GM18861 (cell line): ENCODE measurements at regions not wholly inside any gene's neighbourhood (a gene's known extent, or its start where the extent isn't known, plus 50 kb on each side); places are given as distances from the start of the nearest gene placed in this dataset.

Experiments
- ATAC-seq: cut with Tn5 transposase; IDR thresholded peaks from one replicate; pipeline ENCODE4 v1.9.1; 2021; ENCODE audit not compliant: unreplicated experiment

GRCh38 chr9:87115785-87116184, 168.5 kb upstream of the GAS1 start:
- ATAC-seq: no peak

GRCh38 chr9:87116492-87116891, 169.2 kb upstream of the GAS1 start:
- ATAC-seq: no peak

- no peak for ATAC-seq
Observed at GRCh38 chr9:87118594-87118993, 171.3 kb upstream of the GAS1 start.

- ATAC-seq: no peak
Observed at GRCh38 chr9:87119328-87119881, 172.1 kb upstream of the GAS1 start.

GRCh38 chr9:87120610-87121009, 173.3 kb upstream of the GAS1 start:
- ATAC-seq: no peak

GRCh38 chr9:87122947-87123685, 175.8 kb upstream of the GAS1 start:
- no peak for ATAC-seq

GRCh38 chr9:87123830-87124229, 176.5 kb upstream of the GAS1 start:
- no peak for ATAC-seq

GRCh38 chr9:87125819-87126218, 178.5 kb upstream of the GAS1 start:
- no peak for ATAC-seq

- ATAC-seq: no peak
Observed at GRCh38 chr9:87127543-87127942, 180.2 kb upstream of the GAS1 start.

GRCh38 chr9:87127978-87128614, 180.8 kb upstream of the GAS1 start:
- no peak for ATAC-seq

GRCh38 chr9:87128844-87129493, 181.7 kb upstream of the GAS1 start:
- no peak for ATAC-seq

- no peak for ATAC-seq
Observed at GRCh38 chr9:87135074-87135473, 187.8 kb upstream of the GAS1 start.

- ATAC-seq: no peak
Observed at GRCh38 chr9:87137718-87138117, 190.4 kb upstream of the GAS1 start.

- ATAC-seq: no peak
Observed at GRCh38 chr9:87138128-87139040, 191.1 kb upstream of the GAS1 start.

GRCh38 chr9:87139099-87139730, 191.9 kb upstream of the GAS1 start:
- ATAC-seq: no peak

- ATAC-seq: no peak
Observed at GRCh38 chr9:87140142-87140541, 192.8 kb upstream of the GAS1 start.

- ATAC-seq: no peak
Observed at GRCh38 chr9:87140605-87141109, 193.4 kb upstream of the GAS1 start.

- ATAC-seq: no peak
Observed at GRCh38 chr9:87141124-87141523, 193.8 kb upstream of the GAS1 start.

GRCh38 chr9:87146933-87147332, 199.6 kb upstream of the GAS1 start:
- no peak for ATAC-seq

- ATAC-seq: no peak
Observed at GRCh38 chr9:87147839-87148238, 200.5 kb upstream of the GAS1 start.
